Tibial artery (tissue), 4 donors: ENCODE measurements at regions not wholly inside any gene's neighbourhood (a gene's known extent, or its start where the extent isn't known, plus 50 kb on each side); places are given as distances from the start of the nearest gene placed in this dataset.

ENCODE experiments used
- DNase-seq, 2 donors: peaks; one replicate each; pipeline ENCODE4 v3.0.0-alpha.2; 2019
- H3K27ac ChIP-seq, 2 donors: fragments of 200-600 bp; sonication (generic) in 1 of 2; 1 replicate in 1 of 2; 2 replicates in 1 of 2; pipeline ENCODE4 v1.5.1; 2018 to 2019; ENCODE audit warnings: mild to moderate bottlenecking in 1 of 2
- H3K27me3 ChIP-seq, 2 donors: fragments of 200-600 bp; sonication (generic) in 1 of 2; one replicate each; pipeline versions ENCODE4 v1.5.1 to v1.6.0; 2016 to 2019
- H3K36me3 ChIP-seq, 3 donors: fragments of 200-600 bp; sonication (generic) in 2 of 3; one replicate each; pipeline ENCODE4 v1.5.1; 2016 to 2019; ENCODE audit warnings: mild to moderate bottlenecking in 2 of 3
- H3K4me1 ChIP-seq, 4 donors: fragments of 200-600 bp; sonication (generic) in 2 of 4; 1 replicate in 3 of 4; 2 replicates in 1 of 4; pipeline ENCODE4 v1.5.1; 2016 to 2019
- H3K4me3 ChIP-seq, 2 donors: fragments of 200-600 bp; sonication (generic) in 1 of 2; 1 replicate in 1 of 2; 2 replicates in 1 of 2; pipeline ENCODE4 v1.5.1; 2018 to 2019; ENCODE audit warnings: mild to moderate bottlenecking in 2 of 2
- H3K9me3 ChIP-seq, 3 donors: fragments of 200-600 bp; sonication (generic) in 1 of 3; one replicate each; pipeline ENCODE4 v1.5.1; 2016 to 2019
- intact Hi-C: fragments of 100-400 bp; cut with DNase I; formaldehyde crosslinking; loops from one replicate; pipeline ENCODE4 v1.15.0; 2023; ENCODE audit warnings: low total_unique reads
- TF ChIP-seq, protein P1 (sequence below), 2 experiments: fragments of 200-600 bp in 1 of 2; fragments of 450-650 bp in 1 of 2; IDR thresholded peaks; one replicate each; pipeline ENCODE4 v1.5.1; 2017 to 2019; ENCODE audit warnings: antibody characterized with exemption in 2 of 2, mild to moderate bottlenecking in 1 of 2, moderate library complexity in 1 of 2

DNA sequence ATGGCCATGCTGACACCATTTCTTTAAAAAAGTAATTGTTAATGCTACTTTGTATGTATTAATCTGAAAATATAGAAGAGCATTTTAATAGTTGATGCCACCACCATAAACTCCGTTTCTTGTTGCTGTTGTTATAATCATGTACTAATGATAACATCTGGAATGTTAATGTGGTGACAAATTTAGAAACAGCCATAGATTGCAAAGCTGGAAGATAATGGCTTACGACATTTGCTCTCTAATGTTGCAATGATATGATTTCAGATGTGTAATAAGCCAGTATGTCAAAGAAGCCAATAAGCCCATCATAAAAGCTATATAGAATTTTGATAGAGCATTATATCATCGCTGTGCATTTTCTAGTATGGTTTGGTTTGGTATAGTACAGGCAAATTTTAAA, 579.4 kb upstream of the ZFP42 start:
- Histone ChIP-seq H3K27me3 (no peaks in the 10 kb centered on the region), H3K4me3 (no peak overlapping the region), H3K36me3 (no peaks in the 10 kb centered on the region), H3K9me3 (peaks cover 0 to 3% (median 0%) of the 10 kb centered on the region in 3 donors), H3K27ac (no peak overlapping the region), H3K4me1 (peaks cover 0 to 12% (median 9%) of the 10 kb centered on the region in 4 donors)
- no peak for DNase-seq
- TF ChIP-seq, protein P1, sequence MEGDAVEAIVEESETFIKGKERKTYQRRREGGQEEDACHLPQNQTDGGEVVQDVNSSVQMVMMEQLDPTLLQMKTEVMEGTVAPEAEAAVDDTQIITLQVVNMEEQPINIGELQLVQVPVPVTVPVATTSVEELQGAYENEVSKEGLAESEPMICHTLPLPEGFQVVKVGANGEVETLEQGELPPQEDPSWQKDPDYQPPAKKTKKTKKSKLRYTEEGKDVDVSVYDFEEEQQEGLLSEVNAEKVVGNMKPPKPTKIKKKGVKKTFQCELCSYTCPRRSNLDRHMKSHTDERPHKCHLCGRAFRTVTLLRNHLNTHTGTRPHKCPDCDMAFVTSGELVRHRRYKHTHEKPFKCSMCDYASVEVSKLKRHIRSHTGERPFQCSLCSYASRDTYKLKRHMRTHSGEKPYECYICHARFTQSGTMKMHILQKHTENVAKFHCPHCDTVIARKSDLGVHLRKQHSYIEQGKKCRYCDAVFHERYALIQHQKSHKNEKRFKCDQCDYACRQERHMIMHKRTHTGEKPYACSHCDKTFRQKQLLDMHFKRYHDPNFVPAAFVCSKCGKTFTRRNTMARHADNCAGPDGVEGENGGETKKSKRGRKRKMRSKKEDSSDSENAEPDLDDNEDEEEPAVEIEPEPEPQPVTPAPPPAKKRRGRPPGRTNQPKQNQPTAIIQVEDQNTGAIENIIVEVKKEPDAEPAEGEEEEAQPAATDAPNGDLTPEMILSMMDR (IDR thresholded peaks at IDR 0.05): no peak
- intact Hi-C loops: no loop called here

DNA sequence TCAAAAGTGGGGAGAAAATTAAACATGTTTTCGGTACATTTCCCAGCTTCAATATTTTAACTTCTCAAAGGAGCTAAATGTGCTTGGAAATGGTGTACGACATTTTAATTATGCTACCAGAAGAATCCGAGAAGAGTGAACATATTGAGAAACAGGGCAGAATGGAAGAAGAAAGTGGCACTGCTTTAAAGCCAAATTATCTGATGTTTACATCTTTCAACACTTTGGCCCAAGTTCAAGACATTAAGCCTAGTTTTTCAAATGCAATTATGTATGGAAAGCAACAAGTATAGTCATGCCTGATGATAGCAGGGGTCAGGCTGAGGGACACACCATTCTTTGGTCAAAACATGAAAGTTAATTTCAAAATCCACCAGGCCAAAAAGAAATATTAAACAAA, 577.9 kb upstream of the ZFP42 start:
- Histone ChIP-seq H3K27ac (no peak overlapping the region), H3K4me3 (no peak overlapping the region), H3K27me3 (no peaks in the 10 kb centered on the region), H3K4me1 (peaks cover 0 to 12% (median 9%) of the 10 kb centered on the region in 4 donors), H3K36me3 (no peaks in the 10 kb centered on the region), H3K9me3 (peaks cover 0 to 3% (median 0%) of the 10 kb centered on the region in 3 donors)
- TF ChIP-seq, protein P1 (IDR thresholded peaks at IDR 0.05): no peak
- no peak for DNase-seq
- intact Hi-C loops: no loop called here

DNA sequence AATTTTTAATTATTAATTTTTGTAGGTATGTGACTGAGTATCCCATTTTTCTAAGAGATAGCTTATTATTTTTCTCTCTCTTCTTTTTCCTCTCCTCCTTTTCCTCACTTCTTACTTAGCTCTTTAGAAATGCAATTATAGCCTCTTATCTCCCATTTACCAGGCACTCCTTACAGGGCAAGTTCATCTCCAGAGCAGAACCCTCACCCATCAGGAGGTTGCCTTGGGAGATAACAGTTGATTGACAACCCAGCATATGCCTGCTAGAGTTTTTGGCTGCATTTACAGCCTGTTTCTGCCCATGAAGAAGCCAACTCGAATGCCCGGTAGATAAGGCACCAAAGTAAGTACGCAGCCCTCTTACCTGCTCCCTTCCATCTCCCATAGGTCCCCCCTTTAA, 572.9 kb upstream of the ZFP42 start:
- Histone ChIP-seq H3K9me3 (no peaks in the 10 kb centered on the region), H3K36me3 (no peaks in the 10 kb centered on the region), H3K4me1 (no peaks in the 10 kb centered on the region), H3K27me3 (no peaks in the 10 kb centered on the region), H3K27ac (no peak overlapping the region), H3K4me3 (no peak overlapping the region)
- DNase-seq: no peak
- TF ChIP-seq, protein P1 (IDR thresholded peaks at IDR 0.05): no peak
- intact Hi-C loops: no loop called here

DNA sequence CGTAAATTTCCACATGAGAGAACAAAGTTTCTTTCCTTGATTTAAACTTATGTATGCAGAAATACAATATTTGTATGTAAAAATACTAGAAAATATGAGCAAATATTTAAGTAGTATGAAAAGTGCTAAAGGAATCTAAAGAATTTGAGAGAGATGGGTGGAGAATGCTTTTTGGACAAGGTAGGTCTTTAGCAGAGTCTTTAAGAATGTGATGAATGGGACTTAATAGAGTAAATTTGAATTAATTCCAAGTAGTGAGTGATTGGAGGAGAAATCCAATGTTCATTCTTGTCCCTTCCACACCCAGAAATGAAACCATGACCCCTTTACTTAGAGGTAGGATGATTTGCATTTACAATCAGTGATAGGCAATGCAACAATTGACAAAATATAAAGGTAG, 570.9 kb upstream of the ZFP42 start:
- Histone ChIP-seq H3K4me3 (no peak overlapping the region), H3K9me3 (no peaks in the 10 kb centered on the region), H3K4me1 (no peaks in the 10 kb centered on the region), H3K27ac (no peak overlapping the region), H3K36me3 (no peaks in the 10 kb centered on the region), H3K27me3 (no peaks in the 10 kb centered on the region)
- TF ChIP-seq, protein P1 (IDR thresholded peaks at IDR 0.05): no peak
- DNase-seq: no peak
- intact Hi-C loops: no loop called here

DNA sequence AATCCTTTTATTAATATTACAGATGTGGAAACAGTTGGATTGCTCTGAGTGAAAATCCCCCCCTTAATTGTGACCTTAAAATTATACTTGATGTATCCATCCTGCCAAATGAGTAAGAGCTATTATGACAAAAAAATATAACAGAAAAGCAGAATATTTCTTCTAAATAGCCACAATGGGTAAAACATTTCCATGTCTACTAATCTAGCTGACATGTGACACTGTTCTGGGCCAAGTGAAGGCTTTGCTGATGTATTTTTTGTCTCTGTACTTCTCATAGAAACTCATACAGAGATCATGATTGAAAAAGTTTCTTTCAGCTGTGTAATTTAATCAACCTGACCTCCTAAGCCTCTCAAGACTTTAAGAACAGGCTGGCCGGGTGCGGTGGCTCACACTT, 569.1 kb upstream of the ZFP42 start:
- TF ChIP-seq, protein P1 (IDR thresholded peaks at IDR 0.05): no peak
- no peak overlapping the region for H3K27ac ChIP-seq
- H3K27me3 ChIP-seq: no peaks in the 10 kb centered on the region
- H3K4me1 ChIP-seq: no peaks in the 10 kb centered on the region
- H3K36me3 ChIP-seq: no peaks in the 10 kb centered on the region
- intact Hi-C loops: no loop called here
- H3K9me3 ChIP-seq: no peaks in the 10 kb centered on the region
- no peak for DNase-seq
- no peak overlapping the region for H3K4me3 ChIP-seq

DNA sequence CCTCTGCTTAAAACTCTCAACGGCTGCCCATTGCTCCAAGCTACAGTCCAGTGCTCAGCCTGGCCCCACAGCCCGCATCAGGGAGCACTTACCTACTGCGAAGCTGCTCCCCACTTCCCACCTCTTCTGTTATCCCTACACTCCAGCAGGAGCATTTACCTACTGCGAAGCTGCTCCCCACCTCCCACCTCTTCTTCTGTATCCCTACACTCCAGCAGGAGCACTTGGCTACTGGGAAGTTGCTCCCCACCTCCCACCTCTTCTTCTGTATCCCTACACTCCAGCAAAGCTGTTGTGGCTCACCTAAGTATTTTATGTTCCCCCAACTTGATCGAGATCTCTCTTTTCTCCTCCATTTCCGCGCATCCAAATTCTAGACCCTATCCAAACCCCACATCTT, 563.3 kb upstream of the ZFP42 start:
- H3K27ac ChIP-seq: no peak overlapping the region
- TF ChIP-seq, protein P1 (IDR thresholded peaks at IDR 0.05): no peak
- no peaks in the 10 kb centered on the region for H3K9me3 ChIP-seq
- no peaks in the 10 kb centered on the region for H3K4me1 ChIP-seq
- H3K27me3 ChIP-seq: no peaks in the 10 kb centered on the region
- intact Hi-C loops: no loop called here
- no peaks in the 10 kb centered on the region for H3K36me3 ChIP-seq
- no peak for DNase-seq
- no peak overlapping the region for H3K4me3 ChIP-seq
